ENCODE measurements at regions not wholly inside any gene's neighbourhood (a gene's known extent, or its start where the extent isn't known, plus 50 kb on each side); places are given as distances from the start of the nearest gene placed in this dataset.
"Not testable (repeated sequence)": the region's sequence is repeated elsewhere in the genome, so short reads cannot be mapped to it uniquely, and the experiment has no call there.

- DNase-seq (ENCODE audit: low read depth): no peak
Measured at GRCh38 chr3:98644168-98644567, 50.8 kb upstream of the CPOX start.

DNA sequence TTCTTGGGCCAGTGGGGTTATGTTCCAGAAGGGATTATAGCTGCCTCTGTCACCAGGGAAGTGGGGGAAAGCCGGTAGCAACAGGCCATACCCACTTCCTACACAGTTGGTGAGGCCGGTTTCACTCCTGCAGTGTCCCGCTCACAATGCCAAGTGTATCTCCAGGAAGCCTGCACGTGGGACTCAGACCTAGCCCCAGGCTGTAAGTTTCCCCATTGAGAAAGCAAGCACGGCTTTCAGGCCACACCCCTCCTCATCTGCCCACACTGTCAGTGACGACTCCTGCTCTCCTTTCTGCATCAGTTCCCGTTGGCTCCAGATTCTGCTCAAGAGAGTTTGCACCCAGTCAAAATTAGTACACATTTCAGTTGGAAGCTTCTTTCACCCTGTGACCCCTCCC is 51.6 kb upstream of the CPOX start:
- DNase-seq (ENCODE audit: low read depth): no peak

DNA sequence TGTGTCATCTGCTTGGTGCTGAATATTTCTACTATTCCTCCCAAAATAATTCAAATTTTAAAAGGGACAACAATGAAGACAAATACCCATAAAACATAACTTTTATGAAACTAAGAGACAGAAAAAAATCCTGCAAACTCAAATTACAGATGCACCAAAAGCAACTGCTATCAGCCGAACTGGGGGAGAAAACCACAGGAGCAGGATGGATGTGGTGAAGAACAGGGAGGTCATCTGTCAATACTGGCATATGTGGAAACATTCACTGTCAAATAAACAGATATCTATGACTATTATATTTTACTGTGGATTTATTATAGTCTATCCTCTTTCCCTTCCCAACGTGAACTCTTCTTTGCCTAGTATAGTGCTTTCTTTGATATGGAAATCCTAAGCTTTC is 53.3 kb upstream of the CPOX start:
- DNase-seq (ENCODE audit: low read depth): no peak

DNA sequence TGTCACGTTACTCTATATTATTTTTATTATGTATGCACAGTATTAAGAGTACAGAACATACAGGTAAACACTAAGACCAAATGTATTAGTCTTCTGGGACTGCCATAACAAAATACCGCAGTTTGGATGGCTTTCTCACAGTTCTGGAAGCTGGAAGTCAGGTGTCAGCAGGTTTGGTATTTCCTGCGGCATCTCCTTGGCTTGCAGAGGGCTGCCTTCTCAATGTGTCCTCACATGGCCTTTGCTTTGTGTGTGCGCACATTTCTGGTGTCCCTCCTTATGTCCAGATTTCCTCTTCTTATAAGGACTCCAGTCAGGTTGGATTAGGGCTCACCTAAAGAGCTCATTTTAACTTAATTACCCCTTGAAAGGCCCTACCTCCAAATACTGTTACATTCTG is 53.8 kb upstream of the CPOX start:
- no peak for DNase-seq (ENCODE audit: low read depth)

GRCh38 chr3:98650971-98651779 is 57.8 kb upstream of the CPOX start:
- no peak for DNase-seq (ENCODE audit: low read depth)

GRCh38 chr3:98651780-98652077 is 58.3 kb upstream of the CPOX start:
- no peak for DNase-seq (ENCODE audit: low read depth)

DNA sequence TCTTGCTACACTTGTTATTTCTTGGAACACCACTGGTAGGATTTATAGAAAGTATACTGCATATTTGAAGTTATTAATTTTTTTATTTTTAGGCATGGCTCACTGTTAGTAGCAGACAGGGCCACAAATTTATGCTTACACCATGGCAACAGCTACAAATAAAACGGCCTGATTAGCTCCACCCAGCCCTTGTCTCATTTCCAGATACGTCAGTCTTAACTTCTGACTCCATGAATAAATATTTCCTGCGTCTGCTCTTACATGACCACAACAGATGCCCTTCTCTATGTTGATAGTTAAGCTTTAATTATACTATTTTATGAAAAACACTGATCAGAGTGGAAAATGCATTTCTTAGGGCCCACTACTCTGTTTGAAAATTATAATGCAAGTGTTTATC is 62.3 kb upstream of the CPOX start:
- no peak for DNase-seq (ENCODE audit: low read depth)

DNA sequence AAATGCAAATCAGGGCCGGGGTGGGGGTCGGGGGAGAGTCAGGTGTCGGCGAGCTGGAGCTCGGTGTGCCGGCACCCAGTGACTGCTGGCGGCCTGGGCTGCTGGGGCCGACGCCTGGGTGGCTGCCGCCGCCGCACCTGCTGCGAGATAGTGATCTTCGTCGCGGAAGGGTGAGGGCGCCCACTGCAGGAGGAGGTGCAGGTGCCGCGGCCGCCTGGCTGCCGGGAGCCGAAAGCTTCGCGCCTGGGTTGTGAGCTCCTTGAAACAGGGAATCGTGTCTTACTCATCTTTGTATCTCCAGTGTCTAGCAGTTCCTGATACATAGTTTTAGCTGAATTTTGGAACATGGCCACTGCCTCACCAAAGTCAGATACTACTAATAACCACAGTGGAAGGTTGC is 64.0 kb upstream of the CPOX start:
- peak; percentile 19 for DNase-seq (ENCODE audit: low read depth)

DNA sequence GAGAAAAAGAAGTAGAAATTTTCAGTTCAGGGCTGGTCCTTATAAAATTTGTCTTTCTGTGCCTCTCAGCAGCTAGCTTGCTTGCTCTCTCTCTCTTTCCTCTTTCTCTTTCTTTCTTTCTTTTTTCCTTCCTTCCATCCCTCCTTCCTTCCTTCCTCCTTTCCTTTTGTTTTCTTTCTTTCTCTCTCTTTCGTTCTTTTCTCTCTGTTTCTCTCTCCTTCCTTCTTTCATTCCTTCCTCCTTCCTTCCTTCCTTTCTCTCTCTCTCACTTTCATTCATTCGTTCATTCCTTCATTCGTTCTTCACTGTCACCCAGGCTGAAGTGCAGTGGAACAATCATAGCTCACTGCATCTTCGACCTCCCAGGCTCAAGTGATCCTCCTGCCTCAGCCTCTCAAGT is 69.3 kb upstream of the CPOX start:
- no peak for DNase-seq (ENCODE audit: low read depth)

GRCh38 chr3:98670020-98670419 is 76.6 kb upstream of the CPOX start:
- DNase-seq (ENCODE audit: low read depth): no peak

DNA sequence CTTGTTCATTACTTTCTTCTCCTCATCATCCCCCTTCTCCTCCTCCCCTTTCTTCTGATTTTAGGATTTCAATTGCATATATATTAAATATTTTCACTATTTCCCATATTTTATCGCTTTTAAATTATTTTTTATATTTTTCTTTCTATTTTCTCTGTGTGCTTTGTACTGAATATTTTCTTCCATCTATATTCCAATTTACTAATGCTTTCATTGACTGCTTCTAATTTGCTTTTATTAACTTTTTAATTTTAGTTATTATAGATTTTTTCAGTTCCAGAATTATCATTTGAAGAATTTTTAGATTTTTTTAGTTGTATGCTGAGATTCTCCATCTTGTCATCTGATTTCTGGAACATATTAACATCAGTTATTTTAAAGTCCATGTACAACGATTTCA is 83.2 kb upstream of the ST3GAL6 start:
- DNase-seq (ENCODE audit: low read depth): no peak

- DNase-seq (ENCODE audit: low read depth): no peak
Measured at GRCh38 chr3:98680723-98681122, 82.4 kb upstream of the ST3GAL6 start.

- no peak for DNase-seq (ENCODE audit: low read depth)
Measured at GRCh38 chr3:98681486-98681885, 81.7 kb upstream of the ST3GAL6 start.

DNA sequence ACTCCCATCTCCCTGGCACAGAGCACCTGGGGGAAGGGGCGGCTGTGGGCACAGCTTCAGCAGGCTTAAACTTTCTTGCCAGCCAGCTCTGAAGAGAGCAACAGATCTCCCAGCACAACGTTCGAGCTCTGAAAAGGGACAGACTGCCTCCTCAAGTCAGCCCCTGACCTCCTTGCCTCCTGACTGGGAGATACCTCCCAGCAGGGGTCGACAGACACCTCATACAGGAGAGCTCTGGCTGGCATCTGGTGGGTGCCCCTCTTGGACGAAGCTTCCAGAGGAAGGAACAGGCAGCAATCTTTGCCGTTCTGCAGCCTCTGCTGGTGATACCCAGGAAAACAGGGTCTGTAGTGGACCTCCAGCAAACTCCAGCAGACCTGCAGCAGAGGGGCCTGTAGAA is 80.7 kb upstream of the ST3GAL6 start:
- not testable (repeated sequence) for DNase-seq (ENCODE audit: low read depth)

DNA sequence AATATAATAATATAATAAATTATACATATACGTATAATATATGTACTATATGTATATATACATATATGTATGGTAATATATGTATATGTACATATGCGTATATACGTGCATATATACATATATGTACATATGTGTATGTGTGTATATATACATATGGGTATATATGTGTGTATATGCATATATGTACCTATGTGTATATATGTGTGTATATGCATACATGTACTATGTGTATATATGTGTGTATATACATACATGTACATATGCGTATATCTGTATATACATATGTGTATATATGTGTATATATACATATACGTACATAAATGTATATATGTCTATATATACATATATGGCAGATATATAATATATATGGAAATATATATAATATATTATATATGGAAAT is 74.8 kb upstream of the ST3GAL6 start:
- no peak for DNase-seq (ENCODE audit: low read depth)

DNA sequence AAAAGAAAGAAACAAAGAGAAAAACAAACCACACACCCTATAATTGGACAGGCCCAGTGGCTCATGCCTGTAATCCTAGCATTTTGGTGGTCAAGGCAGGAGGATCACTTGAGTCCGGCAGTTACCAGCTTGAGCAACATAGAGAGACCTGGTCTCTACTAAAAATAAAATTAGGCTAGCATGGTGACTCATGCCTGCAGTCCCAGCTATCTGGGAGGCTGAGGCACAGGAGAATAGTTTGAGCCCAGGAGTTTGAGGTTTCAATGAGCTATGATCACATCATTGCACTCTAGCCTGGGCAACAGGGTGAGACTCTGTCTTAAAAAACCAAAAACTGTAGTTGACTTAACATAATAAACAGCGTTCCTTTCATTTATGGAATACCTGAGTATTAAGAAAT is 72.3 kb upstream of the ST3GAL6 start:
- DNase-seq (ENCODE audit: low read depth): no peak

DNA sequence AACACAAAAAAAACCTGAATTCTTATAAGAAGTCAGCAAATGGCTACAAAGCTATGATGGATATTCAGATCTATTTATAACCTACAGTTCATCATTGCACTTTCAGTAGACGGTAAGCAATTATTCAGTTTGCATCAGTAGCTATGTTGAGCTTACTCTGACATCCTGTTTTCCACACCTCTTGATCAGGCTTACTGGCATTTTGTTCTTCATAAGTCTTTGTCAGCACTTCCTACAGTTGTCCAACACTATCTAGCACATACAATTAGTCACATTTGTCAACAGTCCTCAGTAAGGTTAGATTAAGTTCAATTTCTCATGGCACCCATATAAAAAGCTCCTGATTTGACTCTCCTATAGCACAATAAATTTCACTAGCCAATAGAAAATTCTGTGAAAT is 71.2 kb upstream of the ST3GAL6 start:
- DNase-seq (ENCODE audit: low read depth): no peak

DNA sequence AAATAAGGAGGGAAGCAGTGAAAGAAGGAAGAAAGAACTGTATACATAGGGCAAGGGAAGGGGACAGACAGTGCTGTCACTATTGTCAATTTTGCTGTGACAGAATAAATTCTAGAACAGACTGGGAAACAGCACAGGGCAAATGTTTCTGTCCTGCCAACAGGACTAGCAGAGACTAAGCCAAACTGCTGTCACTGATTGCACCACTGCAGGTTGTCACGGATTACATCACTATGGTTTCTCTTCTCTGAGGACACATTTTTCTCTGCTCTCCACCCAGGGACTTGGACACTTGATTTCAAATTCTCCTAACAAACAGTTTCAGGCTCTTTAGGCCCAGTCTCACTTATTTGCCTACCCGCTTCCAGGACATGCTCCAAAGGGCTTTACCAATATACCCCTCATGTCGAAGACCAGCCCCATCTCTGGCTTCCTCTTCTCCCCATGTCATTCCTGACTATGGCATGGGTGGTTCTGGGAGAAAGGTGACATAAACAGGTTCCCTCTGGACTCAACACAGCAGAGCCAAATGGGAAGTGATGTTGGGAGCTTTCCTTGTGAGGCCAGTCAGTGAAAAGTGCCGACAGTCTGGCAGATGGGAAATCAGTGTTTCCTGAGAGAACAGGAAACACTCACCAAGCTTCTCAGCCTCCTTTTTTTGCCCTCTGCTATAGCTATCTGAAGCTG is 70.2 kb upstream of the ST3GAL6 start:
- no peak for DNase-seq (ENCODE audit: low read depth)

- no peak for DNase-seq (ENCODE audit: low read depth)
Measured at GRCh38 chr3:98695796-98696195, 67.3 kb upstream of the ST3GAL6 start.

DNA sequence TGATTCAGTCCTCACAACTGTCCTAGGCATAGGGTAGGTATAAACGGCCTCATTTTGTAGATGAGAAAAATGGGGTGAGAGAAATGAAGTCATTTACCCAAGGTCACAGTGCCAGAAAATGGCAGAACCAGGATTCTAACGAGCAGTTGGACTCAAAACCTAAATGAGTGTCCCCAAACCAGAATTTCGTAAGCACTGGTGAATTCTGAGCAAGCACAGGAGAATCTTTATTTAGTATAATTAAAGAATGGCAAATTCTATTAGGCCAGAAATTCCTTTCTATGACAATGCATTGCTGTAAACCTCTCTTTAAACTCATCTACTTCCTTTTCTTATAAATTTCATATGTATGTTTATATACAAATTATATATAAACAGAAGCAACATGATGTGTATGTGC is 66.8 kb upstream of the ST3GAL6 start:
- not testable (repeated sequence) for DNase-seq (ENCODE audit: low read depth)

- no peak for DNase-seq (ENCODE audit: low read depth)
Measured at GRCh38 chr3:98697225-98697624, 65.9 kb upstream of the ST3GAL6 start.

DNA sequence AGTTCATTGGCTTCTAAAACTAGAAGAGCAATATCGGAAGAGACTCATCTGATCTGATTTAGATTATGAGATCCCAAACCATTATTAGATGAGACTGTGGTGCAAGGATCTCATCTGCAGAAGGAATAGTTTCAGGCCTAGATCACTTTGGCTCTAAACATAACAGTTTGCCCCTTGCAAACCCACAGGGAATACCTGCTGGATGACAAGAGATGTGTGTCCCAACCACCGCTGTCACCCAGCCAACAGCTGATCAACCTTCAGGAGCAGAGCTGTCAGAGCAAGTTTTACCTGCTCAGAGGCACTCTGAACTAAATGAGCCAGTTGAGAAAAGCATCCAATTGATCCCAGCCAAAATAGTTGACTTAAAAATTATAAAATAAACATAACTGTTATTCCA is 64.0 kb upstream of the ST3GAL6 start:
- no peak for DNase-seq (ENCODE audit: low read depth)

DNA sequence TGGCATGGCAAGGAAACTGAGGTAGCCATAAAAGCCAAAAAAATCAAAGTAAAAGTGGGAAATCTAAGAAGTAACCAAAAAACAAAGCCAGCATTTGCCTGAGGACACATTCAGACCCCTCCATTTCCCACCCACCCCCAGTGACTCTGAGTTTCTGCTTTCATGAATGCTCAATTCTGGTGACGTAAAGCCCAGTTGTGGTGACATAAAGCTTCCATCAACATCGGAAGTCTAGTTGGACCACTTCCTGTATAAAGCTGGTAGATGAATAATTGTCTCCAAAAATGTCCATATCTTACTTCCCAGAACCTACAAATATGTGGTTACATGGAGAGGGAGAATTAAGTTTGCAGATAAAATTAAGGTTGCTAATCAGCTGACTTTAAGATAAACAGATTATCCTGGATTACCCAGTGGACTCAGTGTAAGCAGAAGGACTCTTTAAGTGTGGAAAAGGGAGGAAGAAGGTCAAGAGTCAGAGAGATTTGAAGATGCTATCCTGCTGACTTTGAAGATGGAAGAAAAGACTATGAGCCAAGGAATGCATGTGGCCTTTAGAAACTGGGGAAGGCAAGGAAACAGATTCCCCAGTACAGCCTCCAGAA is 62.0 kb upstream of the ST3GAL6 start:
- DNase-seq (ENCODE audit: low read depth): no peak

DNA sequence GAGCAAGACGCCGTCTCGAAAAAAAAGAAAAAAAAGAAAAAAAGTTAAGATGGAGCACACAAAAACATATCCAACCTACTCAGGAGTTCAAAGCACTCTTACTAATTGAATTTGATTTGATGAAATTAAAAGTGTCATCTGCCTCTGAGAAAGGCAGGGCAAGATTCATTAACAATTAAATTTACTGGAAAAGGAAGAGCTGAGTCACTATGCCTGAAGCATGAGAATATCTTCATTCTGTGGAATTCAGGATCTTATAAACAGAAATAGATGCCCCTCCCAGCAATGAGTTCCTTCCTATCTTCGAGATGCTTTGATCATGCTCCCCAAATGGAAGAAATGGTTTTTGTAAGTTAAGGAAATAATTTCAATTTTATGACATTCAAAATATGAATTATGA is 61.0 kb upstream of the ST3GAL6 start:
- DNase-seq (ENCODE audit: low read depth): no peak

Data from activated T-cell treated with anti-CD3 and anti-CD28 coated beads for 24 hours (primary cell).